ENCODE measurements at regions not wholly inside any gene's neighbourhood (a gene's known extent, or its start where the extent isn't known, plus 50 kb on each side); places are given as distances from the start of the nearest gene placed in this dataset.

DNA sequence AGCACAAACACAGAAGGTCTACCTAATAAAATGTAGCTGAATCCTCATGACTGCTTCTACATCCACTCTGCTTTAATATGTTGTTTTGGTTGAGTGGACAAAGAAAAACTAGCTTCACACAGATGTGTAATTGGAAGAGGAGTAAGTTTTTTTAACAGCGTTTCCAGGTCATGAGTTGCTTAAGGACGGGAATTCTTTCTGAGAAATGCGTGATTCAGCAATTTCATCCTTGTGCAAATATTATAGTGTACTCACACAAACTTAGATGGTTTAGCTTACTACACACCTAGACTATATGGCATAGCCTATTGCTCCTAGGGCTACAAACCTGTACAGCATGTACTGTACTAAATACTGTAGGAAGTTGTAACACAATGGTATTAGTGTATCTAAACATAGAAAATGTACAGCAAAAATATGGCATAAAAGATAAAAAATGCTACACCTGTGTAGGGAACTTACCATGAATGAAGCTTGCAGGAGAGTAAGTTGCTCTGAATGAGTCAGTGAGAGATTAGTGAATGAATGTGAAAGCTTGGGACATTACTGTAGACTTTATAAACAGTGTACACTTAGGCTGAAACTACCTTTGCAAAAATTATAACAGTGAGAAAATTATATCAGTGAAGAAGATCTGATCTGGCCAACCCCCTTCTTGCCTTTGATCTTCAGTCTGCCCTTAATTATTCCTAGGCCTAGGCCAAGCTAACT, 70.8 kb upstream of the IL15 start:
- no peaks in the 10 kb centered on the region for H4K20me1 ChIP-seq (ENCODE audit: insufficient read depth)
- no peak overlapping the region for H3K4me3 ChIP-seq (ENCODE audit: low read depth in 2 of 2, low read length in 1 of 2)
- H3K4me2 ChIP-seq, result no peak overlapping the region
- POLR2A ChIA-PET, result no interaction called here
- CTCF ChIA-PET, result no interaction called here
- H3K27ac ChIP-seq (ENCODE audit: low read depth in 2 of 2, low read length in 1 of 2), result no peak overlapping the region
- H2AFZ ChIP-seq (ENCODE audit: low read depth), result no peak overlapping the region
- no peaks in the 10 kb centered on the region for H3K27me3 ChIP-seq (ENCODE audit: insufficient read depth)
- 89% methylated on average over 3 of the region's 3 CpGs for WGBS (ENCODE audit: low lambda C conversion rate)
- TF ChIP-seq, protein P1, sequence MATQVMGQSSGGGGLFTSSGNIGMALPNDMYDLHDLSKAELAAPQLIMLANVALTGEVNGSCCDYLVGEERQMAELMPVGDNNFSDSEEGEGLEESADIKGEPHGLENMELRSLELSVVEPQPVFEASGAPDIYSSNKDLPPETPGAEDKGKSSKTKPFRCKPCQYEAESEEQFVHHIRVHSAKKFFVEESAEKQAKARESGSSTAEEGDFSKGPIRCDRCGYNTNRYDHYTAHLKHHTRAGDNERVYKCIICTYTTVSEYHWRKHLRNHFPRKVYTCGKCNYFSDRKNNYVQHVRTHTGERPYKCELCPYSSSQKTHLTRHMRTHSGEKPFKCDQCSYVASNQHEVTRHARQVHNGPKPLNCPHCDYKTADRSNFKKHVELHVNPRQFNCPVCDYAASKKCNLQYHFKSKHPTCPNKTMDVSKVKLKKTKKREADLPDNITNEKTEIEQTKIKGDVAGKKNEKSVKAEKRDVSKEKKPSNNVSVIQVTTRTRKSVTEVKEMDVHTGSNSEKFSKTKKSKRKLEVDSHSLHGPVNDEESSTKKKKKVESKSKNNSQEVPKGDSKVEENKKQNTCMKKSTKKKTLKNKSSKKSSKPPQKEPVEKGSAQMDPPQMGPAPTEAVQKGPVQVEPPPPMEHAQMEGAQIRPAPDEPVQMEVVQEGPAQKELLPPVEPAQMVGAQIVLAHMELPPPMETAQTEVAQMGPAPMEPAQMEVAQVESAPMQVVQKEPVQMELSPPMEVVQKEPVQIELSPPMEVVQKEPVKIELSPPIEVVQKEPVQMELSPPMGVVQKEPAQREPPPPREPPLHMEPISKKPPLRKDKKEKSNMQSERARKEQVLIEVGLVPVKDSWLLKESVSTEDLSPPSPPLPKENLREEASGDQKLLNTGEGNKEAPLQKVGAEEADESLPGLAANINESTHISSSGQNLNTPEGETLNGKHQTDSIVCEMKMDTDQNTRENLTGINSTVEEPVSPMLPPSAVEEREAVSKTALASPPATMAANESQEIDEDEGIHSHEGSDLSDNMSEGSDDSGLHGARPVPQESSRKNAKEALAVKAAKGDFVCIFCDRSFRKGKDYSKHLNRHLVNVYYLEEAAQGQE (IDR thresholded peaks at IDR 0.05; ENCODE audit: low read depth, low read length), result no peak
- TF ChIP-seq RCOR1 (IDR thresholded peaks at IDR 0.05; ENCODE audit: low read length) (no peak), EP300 (IDR thresholded peaks at IDR 0.05; ENCODE audit: borderline replicate concordance in 1 of 2, low read depth in 1 of 2, low read length in 1 of 2) (no peak), SIN3A (IDR thresholded peaks at IDR 0.05; ENCODE audit: borderline replicate concordance, low read depth, low read length) (no peak), SMC3 (IDR thresholded peaks at IDR 0.05; ENCODE audit: low read depth, low read length) (no peak), NRF1 (IDR thresholded peaks at IDR 0.05; ENCODE audit: low read depth, low read length) (no peak), MEF2A (IDR thresholded peaks at IDR 0.05; ENCODE audit: borderline replicate concordance, low read depth) (no peak), GATA2 (CRISPR knock-in tag; IDR thresholded peaks at IDR 0.05) (no peak), CTCF (IDR thresholded peaks at IDR 0.05) (no peak), EZH2phosphoT487 (IDR thresholded peaks at IDR 0.05; ENCODE audit: borderline replicate concordance, low read depth) (no peak)
- DNase-seq, result no peak
- H3K9ac ChIP-seq, result no peak overlapping the region
- H3K79me2 ChIP-seq (ENCODE audit: insufficient read depth), result no peaks in the 10 kb centered on the region
- H3K9me2 ChIP-seq, result no peaks in the 10 kb centered on the region
- H3K9me3 ChIP-seq, result no peaks in the 10 kb centered on the region
- H3K36me3 ChIP-seq (replicated peaks in 1 of 2; ENCODE audit: control insufficient read depth in 1 of 2, insufficient read depth in 2 of 2, low read length in 1 of 2), result no peaks in the 10 kb centered on the region
- peaks cover 6% of the 10 kb centered on the region for H3F3A ChIP-seq (replicated peaks; ENCODE audit: insufficient read depth)
- H3K4me1 ChIP-seq (ENCODE audit: control insufficient read depth in 1 of 2, insufficient read depth in 2 of 2, low read depth in 1 of 2, low read length in 1 of 2), result peaks cover 0 to 6% of the 10 kb centered on the region in 2 experiments; a peak in 2 of 4 replicates

Data from SK-N-SH (cell line).